Fibroblast of skin of right quadriceps (primary cell): ENCODE measurements at regions not wholly inside any gene's neighbourhood (a gene's known extent, or its start where the extent isn't known, plus 50 kb on each side); places are given as distances from the start of the nearest gene placed in this dataset.
"Not testable (repeated sequence)": the region's sequence is repeated elsewhere in the genome, so short reads cannot be mapped to it uniquely, and the experiment has no call there.

Experiments
- DNase-seq: peaks from one replicate; pipeline ENCODE4 v3.0.0-alpha.2; 2013

GRCh38 chrX:113274791-113275190 lies 434.2 kb upstream of the AMOT start:
- DNase-seq: no peak

GRCh38 chrX:113274345-113274744 lies 433.7 kb upstream of the AMOT start:
- DNase-seq: no peak

- DNase-seq: no peak
Observed at GRCh38 chrX:113269203-113269602, 428.6 kb upstream of the AMOT start.

GRCh38 chrX:113260474-113260873 lies 419.8 kb upstream of the AMOT start:
- DNase-seq: no peak

GRCh38 chrX:113222305-113222704 lies 381.7 kb upstream of the AMOT start:
- no peak for DNase-seq

GRCh38 chrX:113212052-113212451 lies 371.4 kb upstream of the AMOT start:
- no peak for DNase-seq

GRCh38 chrX:113202601-113203000 lies 362.0 kb upstream of the AMOT start:
- DNase-seq: no peak

GRCh38 chrX:113195949-113196348 lies 355.3 kb upstream of the AMOT start:
- DNase-seq: no peak

- DNase-seq: no peak
Observed at GRCh38 chrX:113192418-113192817, 351.8 kb upstream of the AMOT start.

- DNase-seq: no peak
Observed at GRCh38 chrX:113157496-113157895, 316.9 kb upstream of the AMOT start.

- DNase-seq: not testable (repeated sequence)
Observed at GRCh38 chrX:113154315-113154714, 313.7 kb upstream of the AMOT start.

GRCh38 chrX:113136836-113137235 lies 296.2 kb upstream of the AMOT start:
- DNase-seq: no peak

GRCh38 chrX:113133316-113133715 lies 292.7 kb upstream of the AMOT start:
- no peak for DNase-seq

GRCh38 chrX:113124693-113125092 lies 284.1 kb upstream of the AMOT start:
- no peak for DNase-seq

GRCh38 chrX:113075521-113075920 lies 234.9 kb upstream of the AMOT start:
- DNase-seq: no peak

- no peak for DNase-seq
Observed at GRCh38 chrX:113059714-113060113, 219.1 kb upstream of the AMOT start.

- peak; percentile 0 for DNase-seq
Observed at GRCh38 chrX:113058634-113059033, 218.0 kb upstream of the AMOT start.

- no peak for DNase-seq
Observed at GRCh38 chrX:113048896-113049295, 208.3 kb upstream of the AMOT start.

GRCh38 chrX:113048480-113048879 lies 207.8 kb upstream of the AMOT start:
- no peak for DNase-seq

GRCh38 chrX:113033966-113034680 lies 193.5 kb upstream of the AMOT start:
- DNase-seq: no peak

GRCh38 chrX:113019958-113020357 lies 179.3 kb upstream of the AMOT start:
- DNase-seq: no peak

GRCh38 chrX:113009837-113010236 lies 169.2 kb upstream of the AMOT start:
- no peak for DNase-seq

- DNase-seq: no peak
Observed at GRCh38 chrX:113009029-113009428, 168.4 kb upstream of the AMOT start.

GRCh38 chrX:113001836-113002235 lies 161.2 kb upstream of the AMOT start:
- no peak for DNase-seq

- no peak for DNase-seq
Observed at GRCh38 chrX:112997991-112998390, 157.4 kb upstream of the AMOT start.
